HCT116 (cell line): ENCODE measurements at regions not wholly inside any gene's neighbourhood (a gene's known extent, or its start where the extent isn't known, plus 50 kb on each side); places are given as distances from the start of the nearest gene placed in this dataset.

Experiments used
- ATAC-seq: fragments of 200-7000 bp; cut with Tn5 transposase; 2 replicates; pipeline ENCODE4 v1.9.1; 2020; ENCODE audit warnings: mild to moderate bottlenecking, moderate library complexity
- BruUV-seq: library from RNA; stranded (reverse); fragments of 400-500 nt; replicated peaks from 2 replicates; lab custom pipeline; 2021; lab: Mats Ljungman, UMichigan
- CTCF ChIA-PET: fragments of 300-600 bp; sonication (Branson Sonifier 250); formaldehyde crosslinking; loops from one replicate; lab custom pipeline; 2021; ENCODE audit warnings: antibody characterized with exemption; lab: Charles Lee
- POLR2A ChIA-PET: fragments of 300-600, 350-600 bp; sonication (Branson Sonifier 250); formaldehyde crosslinking; loops from one replicate; lab custom pipeline; 2021; ENCODE audit warnings: antibody characterized with exemption; lab: Charles Lee
- RAD21 ChIA-PET, 2 experiments: fragments of 300-600 bp; sonication (Branson Sonifier 250); formaldehyde crosslinking; loops; one replicate each; lab custom pipeline; 2023; ENCODE audit warnings: low total read pairs in 2 of 2; ENCODE audit not compliant: uncharacterized antibody in 2 of 2, unreplicated experiment in 2 of 2, low non-redundant PET in 1 of 2; lab: Charles Lee
- DNase-seq: peaks from one replicate; pipeline ENCODE4 v3.0.0-alpha.2; 2010; ENCODE audit warnings: low read depth, low spot score
- H2AFZ ChIP-seq: fragments of 200-600 bp; shearing (Covaris generic), sonication (generic); 2 replicates; pipeline ENCODE4 v1.6.1; 2017; ENCODE audit warnings: low read depth, mixed run types, mixed read lengths, antibody characterized with exemption, low read length; ENCODE audit not compliant: poor library complexity, severe bottlenecking
- H3K27ac ChIP-seq: 2 replicates; pipeline ENCODE4 v1.5.1; 2012; ENCODE audit warnings: low read depth, low read length
- H3K27me3 ChIP-seq: fragments of 200-600 bp; sonication (generic); 2 replicates; pipeline ENCODE4 v1.6.1; 2016; ENCODE audit warnings: mixed run types, low read length, mixed read lengths; ENCODE audit not compliant: insufficient read depth
- H3K36me3 ChIP-seq, 2 experiments: fragments of 200-500 bp in 1 of 2; fragments of 200-600 bp in 1 of 2; sonication (Bioruptor generic) in 1 of 2; sonication (generic) in 1 of 2; 2 replicates each; pipeline versions ENCODE4 v1.5.1 to v1.6.1; 2014 to 2016; ENCODE audit warnings: low read length in 2 of 2, inconsistent platforms in 1 of 2, mixed read lengths in 1 of 2, mixed run types in 1 of 2; ENCODE audit not compliant: insufficient read depth in 2 of 2, control insufficient read depth in 1 of 2
- H3K4me1 ChIP-seq, 2 experiments: fragments of 200-600 bp in 1 of 2; sonication (generic) in 1 of 2; 2 replicates each; pipeline versions ENCODE4 v1.5.1 to v1.6.1; 2012 to 2017; ENCODE audit warnings: low read length in 2 of 2, inconsistent platforms in 1 of 2, mild to moderate bottlenecking in 1 of 2, mixed read lengths in 1 of 2, mixed run types in 1 of 2, moderate library complexity in 1 of 2; ENCODE audit not compliant: insufficient read depth in 2 of 2, control insufficient read depth in 1 of 2
- H3K4me2 ChIP-seq: fragments of 200-600 bp; sonication (generic); 2 replicates; pipeline ENCODE4 v1.6.1; 2017; ENCODE audit warnings: mixed run types, low read length, mixed read lengths
- H3K4me3 ChIP-seq, 2 experiments: fragments of 200-600 bp in 1 of 2; sonication (generic) in 1 of 2; replicated peaks in 1 of 2; 2 replicates each; pipeline ENCODE4 v1.5.1; 2011 to 2016; ENCODE audit warnings: low read length in 2 of 2, control low read depth in 1 of 2, low read depth in 1 of 2, mild to moderate bottlenecking in 1 of 2, mixed read lengths in 1 of 2, mixed run types in 1 of 2
- H3K79me2 ChIP-seq: fragments of 200-600 bp; sonication (generic); 2 replicates; pipeline ENCODE4 v1.6.1; 2017; ENCODE audit warnings: mild to moderate bottlenecking, mixed run types, low read length, moderate library complexity, mixed read lengths; ENCODE audit not compliant: insufficient read depth
- H3K9ac ChIP-seq: fragments of 200-600 bp; sonication (generic); 2 replicates; pipeline ENCODE4 v1.6.1; 2016; ENCODE audit warnings: low read length, mixed read lengths
- H3K9me2 ChIP-seq: fragments of 200-600 bp; sonication (generic), shearing (Covaris generic); 2 replicates; pipeline ENCODE4 v1.6.1; 2017; ENCODE audit warnings: mixed run types, mild to moderate bottlenecking, moderate library complexity; ENCODE audit not compliant: insufficient read depth
- H3K9me3 ChIP-seq, 2 experiments: fragments of 200-500 bp in 1 of 2; fragments of 200-600 bp in 1 of 2; sonication (Bioruptor generic) in 1 of 2; sonication (generic) in 1 of 2; 2 replicates each; pipeline ENCODE4 v1.6.1; 2014 to 2017; ENCODE audit warnings: low read length in 2 of 2, mixed read lengths in 2 of 2, inconsistent platforms in 1 of 2, low read depth in 1 of 2, mild to moderate bottlenecking in 1 of 2, mixed run types in 1 of 2, moderate library complexity in 1 of 2; ENCODE audit not compliant: control insufficient read depth in 1 of 2, insufficient read depth in 1 of 2
- H4K20me1 ChIP-seq: fragments of 200-600 bp; sonication (generic), shearing (Covaris generic); 2 replicates; pipeline ENCODE4 v1.6.1; 2017; ENCODE audit warnings: mixed run types, mild to moderate bottlenecking, moderate library complexity; ENCODE audit not compliant: insufficient read depth
- CBX3 ChIP-seq: IDR thresholded peaks from 2 replicates; pipeline ENCODE4 v1.6.1; 2012; ENCODE audit warnings: low read depth
- CEBPB ChIP-seq: IDR thresholded peaks from 2 replicates; pipeline ENCODE4 v1.6.1; 2012; ENCODE audit warnings: low read depth
- EGR1 ChIP-seq: IDR thresholded peaks from 2 replicates; pipeline ENCODE4 v1.6.1; 2012; ENCODE audit warnings: low read depth
- EZH2 ChIP-seq: fragments of 200-600 bp; sonication (generic); IDR thresholded peaks from 2 replicates; pipeline ENCODE4 v1.6.1; 2017; ENCODE audit warnings: antibody characterized with exemption, mixed run types
- EZH2phosphoT487 ChIP-seq: fragments of 200-600 bp; IDR thresholded peaks from 2 replicates; pipeline ENCODE4 v1.6.1; 2018; ENCODE audit warnings: antibody characterized with exemption, borderline replicate concordance
- JUND ChIP-seq: IDR thresholded peaks from 2 replicates; pipeline ENCODE4 v1.6.1; 2012
- POLR2A ChIP-seq: IDR thresholded peaks from 2 replicates; pipeline ENCODE4 v1.7.0; 2011; ENCODE audit warnings: borderline replicate concordance; ENCODE audit not compliant: insufficient read depth, insufficient read length; ENCODE audit errors: extremely low read depth
- POLR2AphosphoS5 ChIP-seq: IDR thresholded peaks from 2 replicates; pipeline ENCODE4 v1.6.1; 2011; ENCODE audit warnings: mild to moderate bottlenecking, low read depth, low read length, moderate library complexity
- RAD21 ChIP-seq: IDR thresholded peaks from 2 replicates; pipeline ENCODE4 v1.6.1; 2012; ENCODE audit warnings: low read depth, mild to moderate bottlenecking
- SP1 ChIP-seq: IDR thresholded peaks from 2 replicates; pipeline ENCODE4 v1.6.1; 2012; ENCODE audit warnings: low read depth
- SRF ChIP-seq: IDR thresholded peaks from 2 replicates; pipeline ENCODE4 v1.6.1; 2012; ENCODE audit warnings: low read depth
- TCF7L2 ChIP-seq: IDR thresholded peaks from 2 replicates; pipeline ENCODE4 v1.7.0; 2011; ENCODE audit warnings: borderline replicate concordance, inconsistent platforms; ENCODE audit not compliant: insufficient read depth, insufficient read length; ENCODE audit errors: extremely low read depth
- ZFX ChIP-seq: fragments of 450-650 bp; IDR thresholded peaks from 2 replicates; pipeline ENCODE4 v1.6.1; 2017
- intact Hi-C: fragments of 100-400 bp; cut with micrococcal nuclease; formaldehyde crosslinking; loops from 2 replicates; pipeline ENCODE4 v1.10.0; 2022
- TF ChIP-seq, protein P1 (sequence below): IDR thresholded peaks from 2 replicates; pipeline ENCODE4 v1.6.1; 2012
- TF ChIP-seq, protein P2 (sequence below): IDR thresholded peaks from 2 replicates; pipeline ENCODE4 v1.6.1; 2012
- TF ChIP-seq, protein P3 (sequence below): IDR thresholded peaks from 2 replicates; pipeline ENCODE4 v1.6.1; 2012; ENCODE audit warnings: low read depth
- TF ChIP-seq, protein P4 (sequence below): IDR thresholded peaks from 2 replicates; pipeline ENCODE4 v1.6.1; 2011; ENCODE audit warnings: mild to moderate bottlenecking, low read length, moderate library complexity; ENCODE audit not compliant: insufficient replicate concordance; ENCODE audit errors: extremely low read depth

DNA sequence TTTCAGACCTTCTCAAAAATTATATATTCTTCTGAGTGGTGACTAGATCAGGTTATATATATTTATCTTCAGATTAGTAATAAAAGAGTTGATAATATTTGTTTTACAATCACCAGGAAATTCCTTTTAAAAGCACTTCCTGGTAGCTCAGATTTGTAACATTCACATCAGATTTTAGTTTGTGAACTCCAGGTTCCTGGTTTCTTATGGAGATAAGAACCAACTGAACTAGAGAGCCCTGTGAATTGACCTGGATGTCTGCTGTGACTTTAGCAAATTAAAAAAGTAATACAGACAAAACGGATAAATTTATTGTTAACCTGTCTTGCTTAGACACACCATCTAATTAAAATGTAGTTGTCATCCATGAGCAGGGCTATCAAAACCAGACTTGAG is 868.7 kb downstream of the BCL11A start:
- TF ChIP-seq SRF: no peak
- no peak for TF ChIP-seq CBX3
- TF ChIP-seq RAD21: no peak
- TF ChIP-seq, protein P1, sequence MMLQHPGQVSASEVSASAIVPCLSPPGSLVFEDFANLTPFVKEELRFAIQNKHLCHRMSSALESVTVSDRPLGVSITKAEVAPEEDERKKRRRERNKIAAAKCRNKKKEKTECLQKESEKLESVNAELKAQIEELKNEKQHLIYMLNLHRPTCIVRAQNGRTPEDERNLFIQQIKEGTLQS: no peak
- TF ChIP-seq SP1: no peak
- no peak for TF ChIP-seq POLR2AphosphoS5
- TF ChIP-seq EZH2: no peak
- TF ChIP-seq EZH2phosphoT487: no peak
- TF ChIP-seq, protein P2, sequence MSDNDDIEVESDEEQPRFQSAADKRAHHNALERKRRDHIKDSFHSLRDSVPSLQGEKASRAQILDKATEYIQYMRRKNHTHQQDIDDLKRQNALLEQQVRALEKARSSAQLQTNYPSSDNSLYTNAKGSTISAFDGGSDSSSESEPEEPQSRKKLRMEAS: no peak
- no peak for TF ChIP-seq JUND
- TF ChIP-seq ZFX: no peak
- TF ChIP-seq, protein P3, sequence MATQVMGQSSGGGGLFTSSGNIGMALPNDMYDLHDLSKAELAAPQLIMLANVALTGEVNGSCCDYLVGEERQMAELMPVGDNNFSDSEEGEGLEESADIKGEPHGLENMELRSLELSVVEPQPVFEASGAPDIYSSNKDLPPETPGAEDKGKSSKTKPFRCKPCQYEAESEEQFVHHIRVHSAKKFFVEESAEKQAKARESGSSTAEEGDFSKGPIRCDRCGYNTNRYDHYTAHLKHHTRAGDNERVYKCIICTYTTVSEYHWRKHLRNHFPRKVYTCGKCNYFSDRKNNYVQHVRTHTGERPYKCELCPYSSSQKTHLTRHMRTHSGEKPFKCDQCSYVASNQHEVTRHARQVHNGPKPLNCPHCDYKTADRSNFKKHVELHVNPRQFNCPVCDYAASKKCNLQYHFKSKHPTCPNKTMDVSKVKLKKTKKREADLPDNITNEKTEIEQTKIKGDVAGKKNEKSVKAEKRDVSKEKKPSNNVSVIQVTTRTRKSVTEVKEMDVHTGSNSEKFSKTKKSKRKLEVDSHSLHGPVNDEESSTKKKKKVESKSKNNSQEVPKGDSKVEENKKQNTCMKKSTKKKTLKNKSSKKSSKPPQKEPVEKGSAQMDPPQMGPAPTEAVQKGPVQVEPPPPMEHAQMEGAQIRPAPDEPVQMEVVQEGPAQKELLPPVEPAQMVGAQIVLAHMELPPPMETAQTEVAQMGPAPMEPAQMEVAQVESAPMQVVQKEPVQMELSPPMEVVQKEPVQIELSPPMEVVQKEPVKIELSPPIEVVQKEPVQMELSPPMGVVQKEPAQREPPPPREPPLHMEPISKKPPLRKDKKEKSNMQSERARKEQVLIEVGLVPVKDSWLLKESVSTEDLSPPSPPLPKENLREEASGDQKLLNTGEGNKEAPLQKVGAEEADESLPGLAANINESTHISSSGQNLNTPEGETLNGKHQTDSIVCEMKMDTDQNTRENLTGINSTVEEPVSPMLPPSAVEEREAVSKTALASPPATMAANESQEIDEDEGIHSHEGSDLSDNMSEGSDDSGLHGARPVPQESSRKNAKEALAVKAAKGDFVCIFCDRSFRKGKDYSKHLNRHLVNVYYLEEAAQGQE: no peak
- TF ChIP-seq, protein P4, sequence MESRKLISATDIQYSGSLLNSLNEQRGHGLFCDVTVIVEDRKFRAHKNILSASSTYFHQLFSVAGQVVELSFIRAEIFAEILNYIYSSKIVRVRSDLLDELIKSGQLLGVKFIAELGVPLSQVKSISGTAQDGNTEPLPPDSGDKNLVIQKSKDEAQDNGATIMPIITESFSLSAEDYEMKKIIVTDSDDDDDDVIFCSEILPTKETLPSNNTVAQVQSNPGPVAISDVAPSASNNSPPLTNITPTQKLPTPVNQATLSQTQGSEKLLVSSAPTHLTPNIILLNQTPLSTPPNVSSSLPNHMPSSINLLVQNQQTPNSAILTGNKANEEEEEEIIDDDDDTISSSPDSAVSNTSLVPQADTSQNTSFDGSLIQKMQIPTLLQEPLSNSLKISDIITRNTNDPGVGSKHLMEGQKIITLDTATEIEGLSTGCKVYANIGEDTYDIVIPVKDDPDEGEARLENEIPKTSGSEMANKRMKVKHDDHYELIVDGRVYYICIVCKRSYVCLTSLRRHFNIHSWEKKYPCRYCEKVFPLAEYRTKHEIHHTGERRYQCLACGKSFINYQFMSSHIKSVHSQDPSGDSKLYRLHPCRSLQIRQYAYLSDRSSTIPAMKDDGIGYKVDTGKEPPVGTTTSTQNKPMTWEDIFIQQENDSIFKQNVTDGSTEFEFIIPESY: no peak
- TF ChIP-seq TCF7L2: no peak
- TF ChIP-seq POLR2A: no peak
- TF ChIP-seq CEBPB: no peak
- no peak for TF ChIP-seq EGR1
- H3K27me3 ChIP-seq: no peaks in the 10 kb centered on the region; the same call in 1 of the 2 replicates
- POLR2A ChIA-PET: no interaction called here

More for the DNA sequence above, 868.7 kb downstream of the BCL11A start:
- ATAC-seq (no peak), DNase-seq (no peak)
- ChIA-PET CTCF (no interaction called here), RAD21 (no interaction called here)
- Histone ChIP-seq H3K4me3 (no peak overlapping the region), H3K4me1 (no peaks in the 10 kb centered on the region), H3K9me3 (0 out of 4 replicates have a peak, but pooled peaks cover 0 to 5% of the 10 kb centered on the region in 2 experiments), H4K20me1 (no peaks in the 10 kb centered on the region), H3K27ac (no peak overlapping the region), H3K4me2 (no peak overlapping the region), H3K36me3 (no peaks in the 10 kb centered on the region), H3K79me2 (no peaks in the 10 kb centered on the region), H3K9me2 (no peaks in the 10 kb centered on the region), H2AFZ (no peak overlapping the region), H3K9ac (no peak overlapping the region)
- intact Hi-C loops: no loop called here
- BruUV-seq: no TSS peak
